ENCODE measurements at regions not wholly inside any gene's neighbourhood (a gene's known extent, or its start where the extent isn't known, plus 50 kb on each side); places are given as distances from the start of the nearest gene placed in this dataset.

GRCh38 chrX:78822157-78822690, 74.7 kb downstream of the LPAR4 start (continued):
- TF ChIP-seq CEBPB (IDR thresholded peaks at IDR 0.05; ENCODE audit: low read depth, low read length) = no peak
- no peak for TF ChIP-seq CHD7 (IDR thresholded peaks at IDR 0.05; ENCODE audit: insufficient replicate concordance, low read length)
- no peak for TF ChIP-seq PHF8 (conservative IDR thresholded peaks at IDR 0.05; ENCODE audit: low read depth, low read length)
- no peak for TF ChIP-seq SIRT6 (IDR thresholded peaks at IDR 0.05; ENCODE audit: low read length)
- TF ChIP-seq RAD21 (IDR thresholded peaks at IDR 0.05 in 1 of 2, conservative IDR thresholded peaks at IDR 0.05 in 1 of 2; ENCODE audit: low read depth in 2 of 2, low read length in 2 of 2) = no peak
- TF ChIP-seq CTBP2 (IDR thresholded peaks at IDR 0.05; ENCODE audit: borderline replicate concordance, insufficient read depth, insufficient read length, low read length) = no peak

All from H1 (cell line).